ENCODE measurements at regions not wholly inside any gene's neighbourhood (a gene's known extent, or its start where the extent isn't known, plus 50 kb on each side); places are given as distances from the start of the nearest gene placed in this dataset.

- H3K27me3 Mint-ChIP-seq = no peaks in the 10 kb centered on the region
- H3K4me1 Mint-ChIP-seq (ENCODE audit: low read depth) = peaks cover 63% of the 10 kb centered on the region
- no peak overlapping the region for H3K4me3 Mint-ChIP-seq
- peaks cover 15% of the 10 kb centered on the region for H3K9me3 Mint-ChIP-seq
- no peak overlapping the region for H3K27ac Mint-ChIP-seq
- H3K36me3 Mint-ChIP-seq (ENCODE audit: low read depth) = peaks cover 43% of the 10 kb centered on the region
Measured at GRCh38 chr13:73975767-73976166, 158.4 kb downstream of the KLF12 start.

- Mint-ChIP-seq H3K36me3 (ENCODE audit: low read depth) (peaks cover 41% of the 10 kb centered on the region), H3K9me3 (peaks cover 15% of the 10 kb centered on the region), H3K4me1 (ENCODE audit: low read depth) (peaks cover 59% of the 10 kb centered on the region), H3K27ac (no peak overlapping the region), H3K4me3 (no peak overlapping the region), H3K27me3 (no peaks in the 10 kb centered on the region)
Measured at GRCh38 chr13:73974051-73974450, 160.2 kb downstream of the KLF12 start.

- H3K4me1 Mint-ChIP-seq (ENCODE audit: low read depth) = peaks cover 62% of the 10 kb centered on the region
- peaks cover 15% of the 10 kb centered on the region for H3K9me3 Mint-ChIP-seq
- H3K27ac Mint-ChIP-seq = no peak overlapping the region
- H3K27me3 Mint-ChIP-seq = no peaks in the 10 kb centered on the region
- no peak overlapping the region for H3K4me3 Mint-ChIP-seq
- H3K36me3 Mint-ChIP-seq (ENCODE audit: low read depth) = peaks cover 36% of the 10 kb centered on the region
Measured at GRCh38 chr13:73973156-73973555, 161.0 kb downstream of the KLF12 start.

GRCh38 chr13:73972545-73972944 is 161.7 kb downstream of the KLF12 start:
- Mint-ChIP-seq H3K4me3 (peak overlapping the region; percentile 9), H3K4me1 (ENCODE audit: low read depth) (peaks cover 62% of the 10 kb centered on the region), H3K9me3 (peaks cover 15% of the 10 kb centered on the region), H3K36me3 (ENCODE audit: low read depth) (peaks cover 30% of the 10 kb centered on the region), H3K27ac (peak overlapping the region; percentile 3), H3K27me3 (no peaks in the 10 kb centered on the region)

GRCh38 chr13:73971481-73971880 is 162.7 kb downstream of the KLF12 start:
- H3K36me3 Mint-ChIP-seq (ENCODE audit: low read depth) = peaks cover 23% of the 10 kb centered on the region
- H3K4me1 Mint-ChIP-seq (ENCODE audit: low read depth) = peaks cover 65% of the 10 kb centered on the region
- no peak overlapping the region for H3K27ac Mint-ChIP-seq
- H3K4me3 Mint-ChIP-seq = no peak overlapping the region
- peaks cover 15% of the 10 kb centered on the region for H3K9me3 Mint-ChIP-seq
- no peaks in the 10 kb centered on the region for H3K27me3 Mint-ChIP-seq

GRCh38 chr13:73970421-73971055 is 163.7 kb downstream of the KLF12 start:
- H3K27ac Mint-ChIP-seq = no peak overlapping the region
- H3K9me3 Mint-ChIP-seq = peaks cover 13% of the 10 kb centered on the region
- no peaks in the 10 kb centered on the region for H3K27me3 Mint-ChIP-seq
- H3K4me3 Mint-ChIP-seq = no peak overlapping the region
- H3K4me1 Mint-ChIP-seq (ENCODE audit: low read depth) = peaks cover 62% of the 10 kb centered on the region
- H3K36me3 Mint-ChIP-seq (ENCODE audit: low read depth) = peaks cover 16% of the 10 kb centered on the region

GRCh38 chr13:73967397-73968165 is 166.6 kb downstream of the KLF12 start:
- Mint-ChIP-seq H3K4me1 (ENCODE audit: low read depth) (peaks cover 52% of the 10 kb centered on the region), H3K27me3 (no peaks in the 10 kb centered on the region), H3K27ac (no peak overlapping the region), H3K4me3 (no peak overlapping the region), H3K36me3 (ENCODE audit: low read depth) (peaks cover 9% of the 10 kb centered on the region), H3K9me3 (no peaks in the 10 kb centered on the region)

- Mint-ChIP-seq H3K4me1 (ENCODE audit: low read depth) (peaks cover 45% of the 10 kb centered on the region), H3K27ac (no peak overlapping the region), H3K4me3 (no peak overlapping the region), H3K9me3 (peaks cover 3% of the 10 kb centered on the region), H3K36me3 (ENCODE audit: low read depth) (peaks cover 21% of the 10 kb centered on the region), H3K27me3 (no peaks in the 10 kb centered on the region)
Measured at GRCh38 chr13:73966331-73966730, 167.9 kb downstream of the KLF12 start.

GRCh38 chr13:73962284-73962683 is 171.9 kb downstream of the KLF12 start:
- H3K27ac Mint-ChIP-seq = no peak overlapping the region
- no peak overlapping the region for H3K4me3 Mint-ChIP-seq
- peaks cover 39% of the 10 kb centered on the region for H3K4me1 Mint-ChIP-seq (ENCODE audit: low read depth)

GRCh38 chr13:73961181-73961580 is 173.0 kb downstream of the KLF12 start:
- H3K4me3 Mint-ChIP-seq = no peak overlapping the region
- peaks cover 41% of the 10 kb centered on the region for H3K4me1 Mint-ChIP-seq (ENCODE audit: low read depth)

More at GRCh38 chr13:73962284-73962683, 171.9 kb downstream of the KLF12 start:
- Mint-ChIP-seq H3K9me3 (peaks cover 6% of the 10 kb centered on the region), H3K36me3 (ENCODE audit: low read depth) (peaks cover 24% of the 10 kb centered on the region), H3K27me3 (no peaks in the 10 kb centered on the region)

GRCh38 chr13:73960474-73960873 is 173.7 kb downstream of the KLF12 start:
- peaks cover 6% of the 10 kb centered on the region for H3K9me3 Mint-ChIP-seq
- no peak overlapping the region for H3K4me3 Mint-ChIP-seq
- H3K4me1 Mint-ChIP-seq (ENCODE audit: low read depth) = peaks cover 46% of the 10 kb centered on the region
- no peaks in the 10 kb centered on the region for H3K27me3 Mint-ChIP-seq
- no peak overlapping the region for H3K27ac Mint-ChIP-seq
- peaks cover 24% of the 10 kb centered on the region for H3K36me3 Mint-ChIP-seq (ENCODE audit: low read depth)

More at GRCh38 chr13:73961181-73961580, 173.0 kb downstream of the KLF12 start:
- Mint-ChIP-seq H3K9me3 (peaks cover 6% of the 10 kb centered on the region), H3K36me3 (ENCODE audit: low read depth) (peaks cover 24% of the 10 kb centered on the region), H3K27me3 (no peaks in the 10 kb centered on the region), H3K27ac (no peak overlapping the region)

- peaks cover 50% of the 10 kb centered on the region for H3K4me1 Mint-ChIP-seq (ENCODE audit: low read depth)
- H3K9me3 Mint-ChIP-seq = peaks cover 6% of the 10 kb centered on the region
- peak overlapping the region; percentile 49 for H3K27ac Mint-ChIP-seq
- H3K27me3 Mint-ChIP-seq = no peaks in the 10 kb centered on the region
- H3K4me3 Mint-ChIP-seq = no peak overlapping the region
- H3K36me3 Mint-ChIP-seq (ENCODE audit: low read depth) = peaks cover 18% of the 10 kb centered on the region
Measured at GRCh38 chr13:73958657-73959397, 175.4 kb downstream of the KLF12 start.

- peaks cover 58% of the 10 kb centered on the region for H3K4me1 Mint-ChIP-seq (ENCODE audit: low read depth)
- no peak overlapping the region for H3K4me3 Mint-ChIP-seq
- H3K36me3 Mint-ChIP-seq (ENCODE audit: low read depth) = peaks cover 18% of the 10 kb centered on the region
- no peak overlapping the region for H3K27ac Mint-ChIP-seq
- H3K9me3 Mint-ChIP-seq = peaks cover 6% of the 10 kb centered on the region
- no peaks in the 10 kb centered on the region for H3K27me3 Mint-ChIP-seq
Measured at GRCh38 chr13:73957889-73958288, 176.3 kb downstream of the KLF12 start.

- Mint-ChIP-seq H3K4me3 (no peak overlapping the region), H3K4me1 (ENCODE audit: low read depth) (peaks cover 68% of the 10 kb centered on the region), H3K27me3 (no peaks in the 10 kb centered on the region), H3K36me3 (ENCODE audit: low read depth) (peaks cover 17% of the 10 kb centered on the region), H3K9me3 (peaks cover 6% of the 10 kb centered on the region), H3K27ac (peak overlapping the region; percentile 45)
Measured at GRCh38 chr13:73956795-73957408, 177.3 kb downstream of the KLF12 start.

Data from stimulated activated naive CD8-positive, alpha-beta T cell treated with anti-CD3 and anti-CD28 coated beads, Interleukin-15, Interleukin-2, amounts not matched to agents 100 ng/mL and 50 ng/mL, for 24 hours (primary cell).